Stimulated activated naive CD8-positive, alpha-beta T cell treated with anti-CD3 and anti-CD28 coated beads, Interleukin-15, Interleukin-2, amounts not matched to agents 100 ng/mL and 50 ng/mL, for 24 hours (primary cell): ENCODE measurements at regions not wholly inside any gene's neighbourhood (a gene's known extent, or its start where the extent isn't known, plus 50 kb on each side); places are given as distances from the start of the nearest gene placed in this dataset.
"Not testable (repeated sequence)": the region's sequence is repeated elsewhere in the genome, so short reads cannot be mapped to it uniquely, and the experiment has no call there.

Source experiments
- H3K27ac Mint-ChIP-seq: one replicate; pipeline ENCODE4 v1.8.0; 2021; ENCODE audit warnings: mild to moderate bottlenecking, mixed read lengths
- H3K27me3 Mint-ChIP-seq: one replicate; pipeline ENCODE4 v1.8.0; 2021; ENCODE audit warnings: mixed read lengths
- H3K36me3 Mint-ChIP-seq: one replicate; pipeline ENCODE4 v1.8.0; 2021; ENCODE audit warnings: low read depth, mixed read lengths
- H3K4me1 Mint-ChIP-seq: one replicate; pipeline ENCODE4 v1.8.0; 2021; ENCODE audit warnings: low read depth, mixed read lengths
- H3K4me3 Mint-ChIP-seq: one replicate; pipeline ENCODE4 v1.8.0; 2021; ENCODE audit warnings: mild to moderate bottlenecking, mixed read lengths
- H3K9me3 Mint-ChIP-seq: one replicate; pipeline ENCODE4 v1.8.0; 2021; ENCODE audit warnings: mixed read lengths

- H3K9me3 Mint-ChIP-seq, result no peaks in the 10 kb centered on the region
- no peak overlapping the region for H3K4me3 Mint-ChIP-seq
- H3K27ac Mint-ChIP-seq, result no peak overlapping the region
- peaks cover 3% of the 10 kb centered on the region for H3K4me1 Mint-ChIP-seq
- H3K36me3 Mint-ChIP-seq, result no peaks in the 10 kb centered on the region
- peaks cover 3% of the 10 kb centered on the region for H3K27me3 Mint-ChIP-seq
Observed at GRCh38 chr15:75121491-75121890, 80.2 kb upstream of the C15orf39 start.

- Mint-ChIP-seq H3K4me1 (peaks cover 3% of the 10 kb centered on the region), H3K9me3 (no peaks in the 10 kb centered on the region), H3K27me3 (peaks cover 7% of the 10 kb centered on the region), H3K4me3 (no peak overlapping the region), H3K36me3 (no peaks in the 10 kb centered on the region), H3K27ac (no peak overlapping the region)
Observed at GRCh38 chr15:75123395-75123794, 78.3 kb upstream of the C15orf39 start.

- not testable (repeated sequence) for H3K9me3 Mint-ChIP-seq, H3K27ac Mint-ChIP-seq, H3K36me3 Mint-ChIP-seq, H3K4me1 Mint-ChIP-seq, H3K4me3 Mint-ChIP-seq, H3K27me3 Mint-ChIP-seq
Observed at GRCh38 chr15:75124278-75124677, 77.4 kb upstream of the C15orf39 start.

GRCh38 chr15:75125935-75126334, 75.7 kb upstream of the C15orf39 start:
- peaks cover 19% of the 10 kb centered on the region for H3K4me1 Mint-ChIP-seq
- H3K36me3 Mint-ChIP-seq, result no peaks in the 10 kb centered on the region
- no peak overlapping the region for H3K4me3 Mint-ChIP-seq
- H3K27ac Mint-ChIP-seq, result no peak overlapping the region
- H3K9me3 Mint-ChIP-seq, result no peaks in the 10 kb centered on the region
- peaks cover 16% of the 10 kb centered on the region for H3K27me3 Mint-ChIP-seq

GRCh38 chr15:75126864-75127580, 74.7 kb upstream of the C15orf39 start:
- peaks cover 28% of the 10 kb centered on the region for H3K4me1 Mint-ChIP-seq
- no peaks in the 10 kb centered on the region for H3K36me3 Mint-ChIP-seq
- H3K4me3 Mint-ChIP-seq, result no peak overlapping the region
- peaks cover 16% of the 10 kb centered on the region for H3K27me3 Mint-ChIP-seq
- H3K27ac Mint-ChIP-seq, result no peak overlapping the region
- no peaks in the 10 kb centered on the region for H3K9me3 Mint-ChIP-seq

- Mint-ChIP-seq H3K9me3 (no peaks in the 10 kb centered on the region), H3K36me3 (no peaks in the 10 kb centered on the region), H3K4me1 (peaks cover 26% of the 10 kb centered on the region), H3K4me3 (no peak overlapping the region), H3K27ac (no peak overlapping the region), H3K27me3 (peaks cover 16% of the 10 kb centered on the region)
Observed at GRCh38 chr15:75129788-75130187, 71.9 kb upstream of the C15orf39 start.

- H3K27me3 Mint-ChIP-seq, result peaks cover 21% of the 10 kb centered on the region
- H3K4me3 Mint-ChIP-seq, result peak overlapping the region; percentile 63
- no peaks in the 10 kb centered on the region for H3K36me3 Mint-ChIP-seq
- H3K4me1 Mint-ChIP-seq, result peaks cover 29% of the 10 kb centered on the region
- H3K9me3 Mint-ChIP-seq, result no peaks in the 10 kb centered on the region
- H3K27ac Mint-ChIP-seq, result no peak overlapping the region
Observed at GRCh38 chr15:75131269-75131643, 70.4 kb upstream of the C15orf39 start.

- Mint-ChIP-seq H3K36me3 (no peaks in the 10 kb centered on the region), H3K4me3 (no peak overlapping the region), H3K4me1 (peaks cover 29% of the 10 kb centered on the region), H3K27me3 (peaks cover 8% of the 10 kb centered on the region), H3K27ac (no peak overlapping the region), H3K9me3 (no peaks in the 10 kb centered on the region)
Observed at GRCh38 chr15:75134748-75135147, 66.9 kb upstream of the C15orf39 start.

GRCh38 chr15:75136118-75136517, 65.6 kb upstream of the C15orf39 start:
- no peaks in the 10 kb centered on the region for H3K36me3 Mint-ChIP-seq
- no peak overlapping the region for H3K27ac Mint-ChIP-seq
- peaks cover 5% of the 10 kb centered on the region for H3K9me3 Mint-ChIP-seq
- H3K27me3 Mint-ChIP-seq, result peaks cover 11% of the 10 kb centered on the region
- H3K4me1 Mint-ChIP-seq, result peaks cover 18% of the 10 kb centered on the region
- H3K4me3 Mint-ChIP-seq, result no peak overlapping the region

- Mint-ChIP-seq H3K4me3 (no peak overlapping the region), H3K36me3 (no peaks in the 10 kb centered on the region), H3K4me1 (peaks cover 14% of the 10 kb centered on the region), H3K27ac (no peak overlapping the region), H3K27me3 (peaks cover 11% of the 10 kb centered on the region), H3K9me3 (peaks cover 6% of the 10 kb centered on the region)
Observed at GRCh38 chr15:75136758-75137157, 64.9 kb upstream of the C15orf39 start.

GRCh38 chr15:75138016-75138999, 63.4 kb upstream of the C15orf39 start:
- H3K27me3 Mint-ChIP-seq, result peaks cover 11% of the 10 kb centered on the region
- H3K4me1 Mint-ChIP-seq, result peaks cover 11% of the 10 kb centered on the region
- no peak overlapping the region for H3K4me3 Mint-ChIP-seq
- H3K27ac Mint-ChIP-seq, result no peak overlapping the region
- H3K9me3 Mint-ChIP-seq, result peaks cover 20% of the 10 kb centered on the region
- H3K36me3 Mint-ChIP-seq, result peaks cover 13% of the 10 kb centered on the region

GRCh38 chr15:75140080-75140879, 61.4 kb upstream of the C15orf39 start:
- H3K27ac Mint-ChIP-seq, result no peak overlapping the region
- peaks cover 11% of the 10 kb centered on the region for H3K4me1 Mint-ChIP-seq
- H3K27me3 Mint-ChIP-seq, result peaks cover 11% of the 10 kb centered on the region
- peaks cover 26% of the 10 kb centered on the region for H3K9me3 Mint-ChIP-seq
- H3K4me3 Mint-ChIP-seq, result no peak overlapping the region
- peaks cover 14% of the 10 kb centered on the region for H3K36me3 Mint-ChIP-seq

GRCh38 chr15:75142499-75142898, 59.2 kb upstream of the C15orf39 start:
- Mint-ChIP-seq H3K4me1 (peaks cover 8% of the 10 kb centered on the region), H3K4me3 (no peak overlapping the region), H3K27me3 (peaks cover 5% of the 10 kb centered on the region)

GRCh38 chr15:75143738-75144334, 57.8 kb upstream of the C15orf39 start:
- Mint-ChIP-seq H3K9me3 (peaks cover 26% of the 10 kb centered on the region), H3K36me3 (peaks cover 14% of the 10 kb centered on the region), H3K27me3 (peaks cover 5% of the 10 kb centered on the region), H3K4me1 (no peaks in the 10 kb centered on the region), H3K27ac (no peak overlapping the region), H3K4me3 (no peak overlapping the region)

More at GRCh38 chr15:75142499-75142898, 59.2 kb upstream of the C15orf39 start:
- H3K36me3 Mint-ChIP-seq, result peaks cover 14% of the 10 kb centered on the region
- peaks cover 26% of the 10 kb centered on the region for H3K9me3 Mint-ChIP-seq
- no peak overlapping the region for H3K27ac Mint-ChIP-seq
